Kidney (tissue), 13 donors: ENCODE measurements at regions not wholly inside any gene's neighbourhood (a gene's known extent, or its start where the extent isn't known, plus 50 kb on each side); places are given as distances from the start of the nearest gene placed in this dataset.
A peak's percentile ranks its signal among the peaks of the same experiment; 100 is the strongest.

Source experiments
- DNase-seq, 5 donors: peaks; one replicate each; pipeline ENCODE4 v3.0.0-alpha.2; 2013 to 2020
- FAIRE-seq: peaks from 2 replicates; lab custom pipeline; 2012; peaks lifted over from hg19 to GRCh38; lab: Jason Lieb, UNC
- H3K27ac ChIP-seq, 2 donors: one replicate each; pipeline ENCODE4 v1.7.0; 2013; ENCODE audit warnings: low read depth in 2 of 2, low read length in 2 of 2, inconsistent platforms in 1 of 2
- H3K27me3 ChIP-seq: one replicate; pipeline ENCODE4 v1.7.1; 2013; ENCODE audit warnings: low read length, inconsistent platforms; ENCODE audit not compliant: control insufficient read depth, insufficient read depth
- H3K36me3 ChIP-seq, 3 donors: one replicate each; pipeline versions ENCODE4 v1.7.0 to v1.7.1; 2013; ENCODE audit warnings: low read length in 3 of 3, control low read depth in 1 of 3, inconsistent platforms in 1 of 3; ENCODE audit not compliant: insufficient read depth in 3 of 3, control insufficient read depth in 2 of 3
- H3K4me1 ChIP-seq, 3 donors: one replicate each; pipeline versions ENCODE4 v1.7.0 to v1.7.1; 2013; ENCODE audit warnings: low read length in 3 of 3, inconsistent platforms in 1 of 3, low read depth in 1 of 3; ENCODE audit not compliant: control insufficient read depth in 2 of 3, insufficient read depth in 2 of 3
- H3K4me3 ChIP-seq, 3 donors: one replicate each; pipeline versions ENCODE4 v1.7.0 to v1.8.1; 2013; ENCODE audit warnings: low read length in 3 of 3, control low read depth in 1 of 3, inconsistent platforms in 1 of 3
- H3K9ac ChIP-seq, 3 donors: one replicate each; pipeline versions ENCODE4 v1.7.0 to v1.7.1; 2013; ENCODE audit warnings: low read length in 3 of 3, control low read depth in 1 of 3, inconsistent platforms in 1 of 3
- H3K9me3 ChIP-seq, 3 donors: one replicate each; pipeline versions ENCODE4 v1.7.0 to v1.7.1; 2013; ENCODE audit warnings: low read length in 3 of 3, control low read depth in 1 of 3, inconsistent platforms in 1 of 3; ENCODE audit not compliant: control insufficient read depth in 2 of 3, insufficient read depth in 1 of 3
- intact Hi-C: fragments of 100-400 bp; cut with DNase I; formaldehyde crosslinking; loops from one replicate; pipeline ENCODE4 v1.11.1; 2022
- TF ChIP-seq, protein P1 (sequence below): IDR thresholded peaks from 3 replicates; pipeline ENCODE4 v1.5.1; 2012; ENCODE audit warnings: mild to moderate bottlenecking, moderate library complexity, borderline replicate concordance; ENCODE audit not compliant: insufficient read depth; ENCODE audit errors: extremely low read depth
- donor health status: control.
- donor health status: control.
- donor health status: control.
- donor health status: control.
- donor health status: control.
- donor health status: DM: yes; HTN: yes; CAD: no.
- donor health status: Normal renal cell carcinoma (clear cell type).

DNA sequence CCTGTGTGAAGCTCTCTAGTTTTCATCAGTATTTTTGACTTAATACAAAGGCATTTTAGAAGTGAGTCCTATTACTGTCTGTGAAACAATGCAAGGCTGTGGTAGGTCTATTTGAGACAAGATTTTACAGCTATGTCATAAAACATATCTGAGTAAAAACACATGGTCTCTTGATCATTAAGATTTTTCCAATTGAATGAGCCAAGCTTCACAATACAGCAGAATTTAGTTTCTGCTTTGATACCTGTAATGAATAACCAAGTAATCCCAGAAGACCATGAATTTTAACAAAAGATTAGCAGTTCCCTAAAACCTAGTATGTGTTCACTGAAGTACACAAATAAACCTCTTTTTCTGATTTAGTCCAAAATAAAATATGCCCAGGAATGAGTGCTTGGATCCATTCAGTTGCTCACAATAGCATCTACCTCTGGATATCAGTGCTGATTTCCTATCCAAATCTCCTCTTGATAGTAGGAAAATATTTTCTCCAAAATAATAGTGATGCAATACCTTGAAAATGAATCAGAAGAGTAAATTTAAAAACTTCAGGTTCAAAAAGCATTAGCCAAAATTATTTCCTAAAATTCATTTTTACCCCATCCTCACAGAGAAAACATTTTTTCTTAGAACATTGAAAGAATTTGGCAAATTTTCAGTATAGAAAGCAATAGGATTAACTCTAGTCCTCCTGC, 533.5 kb upstream of the SGCG start:
- Histone ChIP-seq H3K4me1 (no peaks in the 10 kb centered on the region), H3K4me3 (no peak overlapping the region), H3K27ac (no peak overlapping the region), H3K9me3 (no peaks in the 10 kb centered on the region), H3K36me3 (no peaks in the 10 kb centered on the region), H3K9ac (no peak overlapping the region), H3K27me3 (no peaks in the 10 kb centered on the region)
- intact Hi-C loops: no loop called here
- DNase-seq (peak in 1 of 5 donors; percentile 10), FAIRE-seq (no peak)
- TF ChIP-seq, protein P1, sequence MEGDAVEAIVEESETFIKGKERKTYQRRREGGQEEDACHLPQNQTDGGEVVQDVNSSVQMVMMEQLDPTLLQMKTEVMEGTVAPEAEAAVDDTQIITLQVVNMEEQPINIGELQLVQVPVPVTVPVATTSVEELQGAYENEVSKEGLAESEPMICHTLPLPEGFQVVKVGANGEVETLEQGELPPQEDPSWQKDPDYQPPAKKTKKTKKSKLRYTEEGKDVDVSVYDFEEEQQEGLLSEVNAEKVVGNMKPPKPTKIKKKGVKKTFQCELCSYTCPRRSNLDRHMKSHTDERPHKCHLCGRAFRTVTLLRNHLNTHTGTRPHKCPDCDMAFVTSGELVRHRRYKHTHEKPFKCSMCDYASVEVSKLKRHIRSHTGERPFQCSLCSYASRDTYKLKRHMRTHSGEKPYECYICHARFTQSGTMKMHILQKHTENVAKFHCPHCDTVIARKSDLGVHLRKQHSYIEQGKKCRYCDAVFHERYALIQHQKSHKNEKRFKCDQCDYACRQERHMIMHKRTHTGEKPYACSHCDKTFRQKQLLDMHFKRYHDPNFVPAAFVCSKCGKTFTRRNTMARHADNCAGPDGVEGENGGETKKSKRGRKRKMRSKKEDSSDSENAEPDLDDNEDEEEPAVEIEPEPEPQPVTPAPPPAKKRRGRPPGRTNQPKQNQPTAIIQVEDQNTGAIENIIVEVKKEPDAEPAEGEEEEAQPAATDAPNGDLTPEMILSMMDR: no peak

DNA sequence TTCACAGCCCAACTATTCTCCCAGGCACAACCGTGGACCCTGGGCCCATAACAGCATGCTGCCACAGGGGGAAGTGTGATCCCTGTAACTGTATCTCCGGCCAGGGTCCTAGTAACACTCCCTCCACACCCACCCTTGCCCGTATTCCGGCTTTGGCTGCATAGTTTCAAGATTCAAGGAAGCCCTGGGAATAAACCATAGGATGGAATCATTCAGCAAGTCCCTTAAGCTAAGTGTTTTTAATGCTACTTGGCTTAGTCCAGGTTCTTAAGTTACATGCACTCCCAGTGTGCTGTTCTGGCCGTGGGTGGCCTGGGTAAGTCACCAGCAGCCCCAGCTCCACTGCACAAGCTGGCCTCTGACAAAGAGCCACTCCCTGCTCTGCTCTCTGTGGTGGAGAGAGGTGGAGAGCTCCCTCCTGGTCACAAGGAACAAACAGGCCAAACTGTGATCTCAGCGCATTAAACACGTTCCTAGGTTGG, 532.4 kb upstream of the SGCG start:
- Histone ChIP-seq H3K4me3 (no peak overlapping the region), H3K27ac (no peak overlapping the region), H3K9ac (no peak overlapping the region), H3K36me3 (no peaks in the 10 kb centered on the region), H3K27me3 (no peaks in the 10 kb centered on the region), H3K4me1 (no peaks in the 10 kb centered on the region), H3K9me3 (no peaks in the 10 kb centered on the region)
- TF ChIP-seq, protein P1: no peak
- no peak for FAIRE-seq
- intact Hi-C loops: no loop called here
- peak; percentile 60 to 73 (median 63) for DNase-seq

DNA sequence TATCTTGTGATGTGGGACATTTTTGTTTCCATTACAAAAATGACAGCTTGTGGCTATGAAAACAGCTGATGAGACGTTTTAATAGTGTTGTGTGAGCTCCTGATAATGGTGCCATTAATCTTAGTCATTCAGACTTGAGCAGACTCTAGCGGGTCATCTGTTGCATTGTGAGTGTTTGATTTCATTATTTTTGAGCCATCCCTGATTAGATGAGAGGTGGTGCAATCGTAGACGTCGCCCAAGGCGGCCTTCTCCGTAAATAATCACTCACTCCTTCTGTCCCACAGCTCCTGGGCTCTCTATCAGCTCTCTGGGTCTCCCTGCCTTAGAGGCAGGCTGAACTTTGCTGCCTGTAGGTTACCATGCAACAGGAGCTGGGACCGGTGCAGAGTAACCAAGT, 528.0 kb upstream of the SGCG start:
- Histone ChIP-seq H3K36me3 (no peaks in the 10 kb centered on the region), H3K4me3 (no peak overlapping the region), H3K4me1 (no peaks in the 10 kb centered on the region), H3K9ac (no peak overlapping the region), H3K27me3 (no peaks in the 10 kb centered on the region), H3K9me3 (no peaks in the 10 kb centered on the region), H3K27ac (no peak overlapping the region)
- FAIRE-seq: no peak
- intact Hi-C loops: no loop called here
- DNase-seq: peak in 2 of 5 donors; percentile 21 to 27
- TF ChIP-seq, protein P1: no peak
